ENCODE measurements at regions not wholly inside any gene's neighbourhood (a gene's known extent, or its start where the extent isn't known, plus 50 kb on each side); places are given as distances from the start of the nearest gene placed in this dataset.

DNA sequence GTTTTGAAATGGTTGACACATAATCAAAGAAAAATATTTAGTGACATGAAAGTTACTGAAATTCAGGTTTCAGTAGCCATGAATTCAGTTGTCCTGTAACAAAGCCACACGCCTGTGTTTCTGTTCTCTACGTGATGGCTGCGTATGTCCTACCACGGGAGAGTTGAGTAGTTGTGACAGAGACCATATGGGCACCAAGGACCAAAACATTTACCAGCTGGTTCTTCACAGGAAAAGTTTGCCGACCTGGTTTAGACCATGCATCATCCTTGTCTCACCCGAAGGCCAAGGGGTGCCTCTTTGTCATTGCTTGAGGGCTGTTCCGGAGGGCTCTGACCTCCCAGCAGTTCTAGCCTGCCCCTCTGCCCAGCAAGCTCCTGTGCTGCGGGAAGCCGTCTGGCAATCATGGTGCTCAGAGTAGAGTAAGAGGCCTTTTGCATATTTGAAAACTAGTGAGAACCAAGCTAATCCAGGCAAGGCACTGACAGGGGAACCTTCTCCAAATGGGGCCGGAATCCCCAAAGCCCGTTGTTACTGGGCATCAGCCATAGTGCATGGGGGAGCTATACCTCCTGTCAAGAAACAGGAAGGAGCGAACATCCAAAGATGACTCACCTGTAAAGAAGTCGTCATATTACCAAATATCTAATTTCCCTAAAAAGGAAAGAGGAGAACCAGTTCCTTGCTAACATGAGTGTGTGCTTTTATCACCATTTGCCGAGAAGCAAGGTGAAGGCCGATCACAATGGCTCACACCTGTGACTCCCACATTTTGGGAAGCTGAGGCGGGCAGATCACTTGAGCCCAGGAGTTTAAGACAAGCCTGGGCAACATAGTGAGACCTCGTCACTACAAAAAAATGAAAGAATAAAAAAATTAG is 92.6 kb upstream of the RAB12 start:
- no peak overlapping the region for H3K56ac ChIP-seq (ENCODE audit: extremely low read depth, insufficient read depth, low read length)
- no peaks in the 10 kb centered on the region for H3K79me1 ChIP-seq (ENCODE audit: low read depth in 1 of 2, low read length in 2 of 2)
- no peak overlapping the region for H3K4ac ChIP-seq (ENCODE audit: low read depth, low read length)
- no peak overlapping the region for H2AK9ac ChIP-seq (replicated peaks; ENCODE audit: low read depth, low read length, poor library complexity)
- no peak overlapping the region for H3K9ac ChIP-seq (ENCODE audit: low read depth, low read length)
- no peak overlapping the region for H4K5ac ChIP-seq (ENCODE audit: low read depth, low read length)
- no peak overlapping the region for H4K8ac ChIP-seq (ENCODE audit: low read depth in 2 of 2, low read length in 2 of 2)
- no peak overlapping the region for H3K14ac ChIP-seq (replicated peaks; ENCODE audit: low read depth, low read length)
- H4K20me1 ChIP-seq (ENCODE audit: insufficient read depth, low read length): no peaks in the 10 kb centered on the region
- no peak overlapping the region for H2BK120ac ChIP-seq (ENCODE audit: low read depth, low read length)
- H3K18ac ChIP-seq (ENCODE audit: low read depth, low read length): no peak overlapping the region
- H3K23ac ChIP-seq (ENCODE audit: low read depth, low read length): no peak overlapping the region
- no peak overlapping the region for H2BK5ac ChIP-seq (ENCODE audit: low read depth, low read length, poor library complexity, severe bottlenecking)
- DNase-seq (peak; percentile 4), ATAC-seq (ENCODE audit: low read depth) (no peak)
- H3K4me2 ChIP-seq (ENCODE audit: low read depth, low read length): no peak overlapping the region
- no peaks in the 10 kb centered on the region for H3K4me1 ChIP-seq (ENCODE audit: control insufficient read depth, insufficient read depth, low read length)
- intact Hi-C loops (cut with micrococcal nuclease): no loop called here
- no peaks in the 10 kb centered on the region for H3K36me3 ChIP-seq (ENCODE audit: control insufficient read depth, insufficient read depth, low read length)
- no peak overlapping the region for H3K27ac ChIP-seq (ENCODE audit: insufficient read depth, low read length)
- H2AK5ac ChIP-seq (ENCODE audit: low read depth, low read length): no peak overlapping the region
- in situ Hi-C loops (cut with MboI; ENCODE audit: low sequenced_read_pairs): no loop called here
- no TSS peak for BruUV-seq (replicated peaks)
- ChIA-PET CTCF (no interaction called here), POLR2A (ENCODE audit: unreplicated experiment) (no interaction called here)
- H4K91ac ChIP-seq (ENCODE audit: insufficient read depth, low read depth, low read length): no peak overlapping the region
- H2BK20ac ChIP-seq (ENCODE audit: low read depth, low read length): no peak overlapping the region
- no peak overlapping the region for H2BK15ac ChIP-seq (ENCODE audit: low read depth, low read length)
- no peak overlapping the region for H3K4me3 ChIP-seq (ENCODE audit: insufficient read depth, low read depth, low read length)
- WGBS, 2 experiments (ENCODE audit: extremely low coverage in 2 of 2, insufficient read length in 1 of 2): 31% methylated on average over 6 of the region's 17 CpGs; no CpG with 5 or more reads in 1 of the 2 experiments
- TF ChIP-seq RCOR1 (IDR thresholded peaks at IDR 0.05; ENCODE audit: insufficient replicate concordance, low read length): no peak
- no peak for TF ChIP-seq BHLHE40 (IDR thresholded peaks at IDR 0.05; ENCODE audit: low read depth, low read length)
- TF ChIP-seq, protein P1, sequence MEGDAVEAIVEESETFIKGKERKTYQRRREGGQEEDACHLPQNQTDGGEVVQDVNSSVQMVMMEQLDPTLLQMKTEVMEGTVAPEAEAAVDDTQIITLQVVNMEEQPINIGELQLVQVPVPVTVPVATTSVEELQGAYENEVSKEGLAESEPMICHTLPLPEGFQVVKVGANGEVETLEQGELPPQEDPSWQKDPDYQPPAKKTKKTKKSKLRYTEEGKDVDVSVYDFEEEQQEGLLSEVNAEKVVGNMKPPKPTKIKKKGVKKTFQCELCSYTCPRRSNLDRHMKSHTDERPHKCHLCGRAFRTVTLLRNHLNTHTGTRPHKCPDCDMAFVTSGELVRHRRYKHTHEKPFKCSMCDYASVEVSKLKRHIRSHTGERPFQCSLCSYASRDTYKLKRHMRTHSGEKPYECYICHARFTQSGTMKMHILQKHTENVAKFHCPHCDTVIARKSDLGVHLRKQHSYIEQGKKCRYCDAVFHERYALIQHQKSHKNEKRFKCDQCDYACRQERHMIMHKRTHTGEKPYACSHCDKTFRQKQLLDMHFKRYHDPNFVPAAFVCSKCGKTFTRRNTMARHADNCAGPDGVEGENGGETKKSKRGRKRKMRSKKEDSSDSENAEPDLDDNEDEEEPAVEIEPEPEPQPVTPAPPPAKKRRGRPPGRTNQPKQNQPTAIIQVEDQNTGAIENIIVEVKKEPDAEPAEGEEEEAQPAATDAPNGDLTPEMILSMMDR (conservative IDR thresholded peaks at IDR 0.05; ENCODE audit: low read depth, low read length): no peak
- TF ChIP-seq POLR2A (IDR thresholded peaks at IDR 0.05; ENCODE audit: low read depth, low read length): no peak
- no peak for TF ChIP-seq MXI1 (IDR thresholded peaks at IDR 0.05; ENCODE audit: borderline replicate concordance, low read depth, low read length)
- TF ChIP-seq FOS (IDR thresholded peaks at IDR 0.05; ENCODE audit: low read depth, low read length): no peak
- no peak for TF ChIP-seq SMC3 (IDR thresholded peaks at IDR 0.05; ENCODE audit: low read depth, low read length)
- no peak for TF ChIP-seq MAFK (IDR thresholded peaks at IDR 0.05; ENCODE audit: low read depth, low read length)
- TF ChIP-seq NFE2L2 (IDR thresholded peaks at IDR 0.05; ENCODE audit: low read depth, low read length): no peak
- TF ChIP-seq ELK1 (IDR thresholded peaks at IDR 0.05; ENCODE audit: borderline replicate concordance, low read depth, low read length): no peak
- TF ChIP-seq CHD1 (IDR thresholded peaks at IDR 0.05; ENCODE audit: low read depth, low read length): no peak
- no peak for TF ChIP-seq CEBPB (IDR thresholded peaks at IDR 0.05; ENCODE audit: low read depth, low read length)
- TF ChIP-seq RFX5 (IDR thresholded peaks at IDR 0.05; ENCODE audit: low read depth, low read length): no peak
- no peak for TF ChIP-seq RAD21 (IDR thresholded peaks at IDR 0.05; ENCODE audit: low read length)
- TF ChIP-seq MAZ (IDR thresholded peaks at IDR 0.05; ENCODE audit: borderline replicate concordance, low read depth, low read length): no peak
- TF ChIP-seq, protein P2, sequence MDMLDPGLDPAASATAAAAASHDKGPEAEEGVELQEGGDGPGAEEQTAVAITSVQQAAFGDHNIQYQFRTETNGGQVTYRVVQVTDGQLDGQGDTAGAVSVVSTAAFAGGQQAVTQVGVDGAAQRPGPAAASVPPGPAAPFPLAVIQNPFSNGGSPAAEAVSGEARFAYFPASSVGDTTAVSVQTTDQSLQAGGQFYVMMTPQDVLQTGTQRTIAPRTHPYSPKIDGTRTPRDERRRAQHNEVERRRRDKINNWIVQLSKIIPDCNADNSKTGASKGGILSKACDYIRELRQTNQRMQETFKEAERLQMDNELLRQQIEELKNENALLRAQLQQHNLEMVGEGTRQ (IDR thresholded peaks at IDR 0.05; ENCODE audit: low read depth, low read length): no peak
- no peaks in the 10 kb centered on the region for H3K9me3 ChIP-seq (ENCODE audit: control insufficient read depth, insufficient read depth, low read length)
- no peak overlapping the region for H2AFZ ChIP-seq (replicated peaks; ENCODE audit: low read length, poor library complexity)
- dilution Hi-C loops (cut with HindIII; ENCODE audit: low sequenced_read_pairs, unreplicated experiment): no loop called here
- peaks cover 8% of the 10 kb centered on the region for H3K27me3 ChIP-seq (ENCODE audit: control insufficient read depth, insufficient read depth, low read length)
- H3K9me1 ChIP-seq (ENCODE audit: insufficient read depth, low read length): no peaks in the 10 kb centered on the region
